ENCODE measurements at regions not wholly inside any gene's neighbourhood (a gene's known extent, or its start where the extent isn't known, plus 50 kb on each side); places are given as distances from the start of the nearest gene placed in this dataset.

DNA sequence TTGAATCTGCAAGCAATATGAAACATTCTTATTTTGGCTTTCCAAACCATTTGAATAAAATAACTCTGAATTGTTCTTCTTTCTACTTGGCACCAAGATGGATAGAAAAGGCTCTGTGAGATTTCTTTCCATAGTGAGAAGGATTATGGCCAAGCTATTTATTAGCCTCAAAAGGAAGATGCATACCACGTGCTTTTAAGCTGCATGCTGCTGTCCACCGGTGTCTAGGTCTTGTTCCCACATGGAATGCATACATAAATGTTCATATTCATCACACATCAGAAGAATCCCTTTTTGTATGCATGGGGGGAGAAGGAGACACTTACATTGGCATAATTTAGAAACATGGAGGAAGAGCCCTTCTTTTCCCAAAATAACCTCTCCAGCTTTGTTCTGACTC, 273.4 kb downstream of the FAM76B start (continued):
- TF ChIP-seq, protein P1, sequence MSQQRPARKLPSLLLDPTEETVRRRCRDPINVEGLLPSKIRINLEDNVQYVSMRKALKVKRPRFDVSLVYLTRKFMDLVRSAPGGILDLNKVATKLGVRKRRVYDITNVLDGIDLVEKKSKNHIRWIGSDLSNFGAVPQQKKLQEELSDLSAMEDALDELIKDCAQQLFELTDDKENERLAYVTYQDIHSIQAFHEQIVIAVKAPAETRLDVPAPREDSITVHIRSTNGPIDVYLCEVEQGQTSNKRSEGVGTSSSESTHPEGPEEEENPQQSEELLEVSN (IDR thresholded peaks at IDR 0.05) = no peak
- TF ChIP-seq POLR2A (IDR thresholded peaks at IDR 0.05; ENCODE audit: control extremely low read depth in 1 of 2, low read depth in 2 of 2, low read length in 2 of 2) = no peak
